Retinal pigment epithelial cell (primary cell): ENCODE measurements at regions not wholly inside any gene's neighbourhood (a gene's known extent, or its start where the extent isn't known, plus 50 kb on each side); places are given as distances from the start of the nearest gene placed in this dataset.

Source experiments
- DNase-seq: peaks from one replicate; pipeline ENCODE4 v3.0.0-alpha.2; 2010; ENCODE audit warnings: low read depth
- H3K4me3 ChIP-seq: 2 replicates; pipeline ENCODE4 v1.5.1; 2011; ENCODE audit warnings: mild to moderate bottlenecking, low read length, control low read depth, moderate library complexity
- CTCF ChIP-seq: conservative IDR thresholded peaks from 2 replicates; pipeline ENCODE4 v1.5.1; 2011; ENCODE audit warnings: low read depth, low read length, control low read depth, inconsistent platforms

DNA sequence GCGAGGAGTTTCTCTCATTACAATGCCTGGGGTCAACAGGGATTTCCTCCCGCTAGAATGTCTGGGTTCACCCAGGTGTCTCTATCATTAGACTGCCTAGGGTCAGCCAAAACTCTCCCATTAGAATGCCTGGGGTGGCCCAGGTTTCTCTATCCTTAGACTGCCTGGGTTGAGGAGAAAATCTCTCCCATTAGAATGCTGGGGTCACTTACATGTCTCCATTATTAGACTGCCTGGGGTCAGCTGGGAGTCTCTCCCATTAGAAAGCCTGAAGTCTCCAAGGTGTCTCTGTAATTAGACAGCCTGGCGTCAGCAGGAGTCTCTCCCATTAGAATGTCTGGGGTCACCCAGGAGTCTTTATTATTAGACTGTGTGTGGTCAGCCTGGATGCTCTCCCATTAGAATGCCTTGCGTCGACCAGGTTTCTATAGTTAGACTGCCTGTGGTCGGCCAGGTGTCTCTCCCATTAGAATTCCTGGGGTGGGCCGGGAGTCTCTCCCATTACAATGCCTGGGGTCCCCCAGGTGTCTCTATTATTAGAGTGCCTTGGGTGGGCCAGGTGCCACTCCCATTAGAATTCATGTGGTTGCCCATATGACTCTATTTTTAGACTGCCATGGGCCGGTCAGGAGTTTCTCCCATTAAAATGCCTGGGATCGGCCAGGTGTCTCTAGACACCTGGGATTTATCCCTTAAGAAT, 2272.1 kb downstream of the TP53TG3F start:
- no peak for TF ChIP-seq CTCF
- no peak for DNase-seq
- no peak overlapping the region for H3K4me3 ChIP-seq

GRCh38 chr16:35732046-35732810, 2272.8 kb downstream of the TP53TG3F start:
- no peak for DNase-seq
- H3K4me3 ChIP-seq, result no peak overlapping the region
- no peak for TF ChIP-seq CTCF

DNA sequence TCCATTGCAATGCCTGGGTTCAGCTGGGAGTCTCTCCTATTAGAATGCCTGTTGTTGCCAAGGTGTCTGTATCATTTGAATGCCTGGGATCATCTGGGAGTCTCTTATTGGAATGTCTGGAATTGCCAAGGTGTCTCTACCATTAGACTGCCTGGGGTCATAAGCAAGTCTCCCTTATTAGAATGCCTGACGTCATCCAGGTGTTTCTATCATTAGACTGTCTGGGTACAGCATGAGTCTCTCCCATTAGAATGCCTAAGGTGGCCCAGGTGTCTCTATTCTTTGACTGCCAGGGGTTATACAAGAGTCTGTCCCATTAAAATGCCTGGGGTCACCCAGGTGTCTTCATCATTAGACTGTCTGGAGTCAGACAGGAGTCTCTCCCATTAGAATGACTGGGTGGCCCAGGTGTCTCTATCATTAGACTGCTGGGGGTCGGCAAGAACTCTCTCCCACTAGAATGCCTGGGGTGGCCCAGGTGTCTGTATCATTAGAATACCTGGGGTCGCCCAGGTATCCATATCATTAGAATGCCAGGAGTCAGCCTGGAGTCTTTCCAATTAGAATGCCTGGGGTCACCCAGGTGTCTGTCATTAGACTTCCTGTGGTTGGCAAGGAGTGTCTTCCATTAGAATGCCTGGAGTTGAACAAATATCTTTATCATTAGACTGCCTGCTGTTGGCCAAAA, 2274.0 kb downstream of the TP53TG3F start:
- DNase-seq, result no peak
- H3K4me3 ChIP-seq, result no peak overlapping the region
- TF ChIP-seq CTCF, result no peak

DNA sequence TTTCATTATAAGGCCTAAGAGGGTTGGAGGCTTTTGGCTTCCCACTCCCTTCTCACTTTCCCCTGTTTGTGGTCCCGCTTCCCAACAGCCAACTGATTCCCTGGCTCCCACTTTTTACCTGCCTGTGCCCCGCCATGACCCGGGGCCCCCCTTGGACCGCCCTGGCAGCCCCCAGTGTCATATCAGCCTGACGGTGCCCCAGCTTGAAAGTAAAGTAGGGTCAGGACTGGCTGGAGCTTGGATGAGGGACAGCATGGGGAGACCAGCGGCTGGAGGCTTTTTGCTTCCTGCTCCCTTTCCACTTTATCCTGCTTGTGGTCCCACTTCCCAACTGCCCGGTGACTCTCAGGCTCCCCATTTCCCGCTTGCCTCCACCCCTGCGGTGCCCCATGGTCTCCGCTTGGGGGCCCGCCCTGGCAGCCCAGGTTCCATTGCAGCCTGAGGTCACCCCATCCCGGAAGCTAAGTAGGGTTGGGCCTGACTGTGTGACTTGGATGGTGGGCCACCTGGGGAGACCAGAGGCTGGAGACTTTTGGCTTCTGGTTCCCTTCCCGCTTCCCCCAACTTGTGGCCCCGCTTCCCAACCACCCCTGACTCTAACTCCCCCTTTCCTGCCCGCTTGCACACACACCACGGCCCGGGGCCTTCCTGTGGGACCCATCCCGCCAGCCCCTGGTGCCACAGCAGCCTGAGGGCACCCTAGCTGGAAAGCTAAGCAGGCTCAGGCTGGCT, 2274.7 kb downstream of the TP53TG3F start:
- DNase-seq, result no peak
- TF ChIP-seq CTCF, result no peak
- no peak overlapping the region for H3K4me3 ChIP-seq

DNA sequence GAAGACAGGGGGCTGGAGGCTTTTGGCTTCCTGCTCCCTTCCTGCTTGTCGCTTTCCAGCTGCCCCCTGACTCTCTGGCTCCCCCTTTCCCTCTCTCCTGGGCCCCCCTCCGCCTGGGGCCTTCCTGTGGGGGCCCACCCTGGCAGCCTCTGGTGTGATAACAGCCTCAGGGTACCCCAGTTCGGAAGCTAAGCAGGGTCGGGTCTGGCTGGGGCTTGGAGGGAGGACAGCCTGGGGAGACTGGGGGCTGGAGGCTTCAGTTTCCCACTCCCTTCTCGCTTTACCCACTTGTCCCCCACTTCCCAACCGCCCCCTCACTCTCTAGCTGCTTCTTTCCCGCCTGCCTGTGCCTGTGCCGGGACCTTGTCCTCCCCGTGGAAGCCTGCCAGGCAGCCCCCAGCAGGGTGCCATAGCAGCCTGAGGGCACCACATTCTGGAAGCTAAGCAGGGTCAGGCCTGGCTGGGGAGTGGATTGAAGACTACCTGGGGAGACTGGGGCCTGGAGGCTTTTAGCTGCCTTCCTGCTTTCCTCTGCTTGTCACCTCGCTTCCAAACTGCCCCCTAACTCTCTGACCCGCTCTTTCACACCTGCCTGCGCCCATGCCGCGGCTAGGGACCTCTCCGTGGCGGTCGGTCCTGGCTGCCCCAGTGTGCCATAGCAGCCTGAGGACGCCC, 2275.5 kb downstream of the TP53TG3F start:
- no peak overlapping the region for H3K4me3 ChIP-seq
- DNase-seq, result no peak
- TF ChIP-seq CTCF, result no peak

DNA sequence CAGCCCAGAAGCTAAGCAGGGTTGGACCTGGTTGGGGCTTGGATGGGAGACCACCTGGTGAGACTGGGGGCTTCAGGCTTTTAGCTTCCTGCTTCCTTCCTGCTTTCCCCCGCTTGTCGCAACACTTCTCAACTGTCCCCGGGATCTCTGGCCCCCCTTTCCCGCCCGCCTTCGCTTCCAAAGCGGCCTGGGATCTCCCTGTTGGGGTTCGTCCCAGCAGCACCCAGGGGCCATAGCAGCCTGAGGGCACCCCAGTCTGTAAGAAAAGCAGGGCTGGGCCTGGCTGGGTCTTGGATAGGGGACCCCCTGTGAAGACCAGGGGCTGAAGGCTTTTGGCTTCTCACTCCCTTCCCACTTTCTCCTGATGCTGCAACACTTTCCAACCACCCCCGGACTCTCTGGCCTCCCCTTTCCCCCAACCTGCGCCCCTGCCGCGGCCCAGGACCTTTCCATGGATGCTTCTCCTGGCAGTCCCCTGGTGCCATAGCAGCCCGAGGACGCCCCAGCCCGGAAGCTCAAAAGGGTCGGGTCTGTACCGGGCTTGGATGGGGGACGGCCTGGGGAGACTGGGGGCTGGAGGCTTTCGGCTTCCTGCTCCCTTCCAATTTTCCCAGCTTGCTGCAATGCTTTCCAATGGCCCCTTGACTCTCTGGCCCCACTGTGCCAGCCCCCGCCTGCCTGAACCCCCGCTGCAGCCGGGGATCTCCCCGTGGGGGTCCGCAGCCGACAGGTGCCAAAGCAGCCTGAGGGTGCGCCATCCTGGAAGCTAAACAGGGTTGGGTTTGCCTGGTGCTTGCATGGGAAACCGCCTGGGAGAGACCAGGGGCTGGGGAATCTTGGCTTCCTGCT, 2276.2 kb downstream of the TP53TG3F start:
- H3K4me3 ChIP-seq, result no peak overlapping the region
- TF ChIP-seq CTCF, result no peak
- no peak for DNase-seq
